ENCODE measurements at regions not wholly inside any gene's neighbourhood (a gene's known extent, or its start where the extent isn't known, plus 50 kb on each side); places are given as distances from the start of the nearest gene placed in this dataset.

GRCh38 chr14:94840467-94840866, 70.6 kb upstream of the GSC start:
- TF ChIP-seq, protein P1, sequence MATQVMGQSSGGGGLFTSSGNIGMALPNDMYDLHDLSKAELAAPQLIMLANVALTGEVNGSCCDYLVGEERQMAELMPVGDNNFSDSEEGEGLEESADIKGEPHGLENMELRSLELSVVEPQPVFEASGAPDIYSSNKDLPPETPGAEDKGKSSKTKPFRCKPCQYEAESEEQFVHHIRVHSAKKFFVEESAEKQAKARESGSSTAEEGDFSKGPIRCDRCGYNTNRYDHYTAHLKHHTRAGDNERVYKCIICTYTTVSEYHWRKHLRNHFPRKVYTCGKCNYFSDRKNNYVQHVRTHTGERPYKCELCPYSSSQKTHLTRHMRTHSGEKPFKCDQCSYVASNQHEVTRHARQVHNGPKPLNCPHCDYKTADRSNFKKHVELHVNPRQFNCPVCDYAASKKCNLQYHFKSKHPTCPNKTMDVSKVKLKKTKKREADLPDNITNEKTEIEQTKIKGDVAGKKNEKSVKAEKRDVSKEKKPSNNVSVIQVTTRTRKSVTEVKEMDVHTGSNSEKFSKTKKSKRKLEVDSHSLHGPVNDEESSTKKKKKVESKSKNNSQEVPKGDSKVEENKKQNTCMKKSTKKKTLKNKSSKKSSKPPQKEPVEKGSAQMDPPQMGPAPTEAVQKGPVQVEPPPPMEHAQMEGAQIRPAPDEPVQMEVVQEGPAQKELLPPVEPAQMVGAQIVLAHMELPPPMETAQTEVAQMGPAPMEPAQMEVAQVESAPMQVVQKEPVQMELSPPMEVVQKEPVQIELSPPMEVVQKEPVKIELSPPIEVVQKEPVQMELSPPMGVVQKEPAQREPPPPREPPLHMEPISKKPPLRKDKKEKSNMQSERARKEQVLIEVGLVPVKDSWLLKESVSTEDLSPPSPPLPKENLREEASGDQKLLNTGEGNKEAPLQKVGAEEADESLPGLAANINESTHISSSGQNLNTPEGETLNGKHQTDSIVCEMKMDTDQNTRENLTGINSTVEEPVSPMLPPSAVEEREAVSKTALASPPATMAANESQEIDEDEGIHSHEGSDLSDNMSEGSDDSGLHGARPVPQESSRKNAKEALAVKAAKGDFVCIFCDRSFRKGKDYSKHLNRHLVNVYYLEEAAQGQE (IDR thresholded peaks at IDR 0.05; ENCODE audit: unreplicated experiment): no peak
- TF ChIP-seq POLR2AphosphoS5 (IDR thresholded peaks at IDR 0.05; ENCODE audit: low read depth) (no peak), CTCF (conservative IDR thresholded peaks at IDR 0.05; ENCODE audit: low read depth in 2 of 2) (no peak), EZH2 (IDR thresholded peaks at IDR 0.05; ENCODE audit: low read depth, unreplicated experiment) (no peak), CREB1 (CRISPR knock-in tag; IDR thresholded peaks at IDR 0.05; ENCODE audit: low read depth) (no peak), JUNB (IDR thresholded peaks at IDR 0.05; ENCODE audit: unreplicated experiment) (no peak), EZH2phosphoT487 (IDR thresholded peaks at IDR 0.05; ENCODE audit: unreplicated experiment) (no peak), ZNF114 (CRISPR knock-in tag; IDR thresholded peaks at IDR 0.05) (no peak), STAT1 (IDR thresholded peaks at IDR 0.05; ENCODE audit: unreplicated experiment) (no peak), NANOG (IDR thresholded peaks at IDR 0.05; ENCODE audit: borderline replicate concordance) (no peak)
- TF ChIP-seq, protein P2, sequence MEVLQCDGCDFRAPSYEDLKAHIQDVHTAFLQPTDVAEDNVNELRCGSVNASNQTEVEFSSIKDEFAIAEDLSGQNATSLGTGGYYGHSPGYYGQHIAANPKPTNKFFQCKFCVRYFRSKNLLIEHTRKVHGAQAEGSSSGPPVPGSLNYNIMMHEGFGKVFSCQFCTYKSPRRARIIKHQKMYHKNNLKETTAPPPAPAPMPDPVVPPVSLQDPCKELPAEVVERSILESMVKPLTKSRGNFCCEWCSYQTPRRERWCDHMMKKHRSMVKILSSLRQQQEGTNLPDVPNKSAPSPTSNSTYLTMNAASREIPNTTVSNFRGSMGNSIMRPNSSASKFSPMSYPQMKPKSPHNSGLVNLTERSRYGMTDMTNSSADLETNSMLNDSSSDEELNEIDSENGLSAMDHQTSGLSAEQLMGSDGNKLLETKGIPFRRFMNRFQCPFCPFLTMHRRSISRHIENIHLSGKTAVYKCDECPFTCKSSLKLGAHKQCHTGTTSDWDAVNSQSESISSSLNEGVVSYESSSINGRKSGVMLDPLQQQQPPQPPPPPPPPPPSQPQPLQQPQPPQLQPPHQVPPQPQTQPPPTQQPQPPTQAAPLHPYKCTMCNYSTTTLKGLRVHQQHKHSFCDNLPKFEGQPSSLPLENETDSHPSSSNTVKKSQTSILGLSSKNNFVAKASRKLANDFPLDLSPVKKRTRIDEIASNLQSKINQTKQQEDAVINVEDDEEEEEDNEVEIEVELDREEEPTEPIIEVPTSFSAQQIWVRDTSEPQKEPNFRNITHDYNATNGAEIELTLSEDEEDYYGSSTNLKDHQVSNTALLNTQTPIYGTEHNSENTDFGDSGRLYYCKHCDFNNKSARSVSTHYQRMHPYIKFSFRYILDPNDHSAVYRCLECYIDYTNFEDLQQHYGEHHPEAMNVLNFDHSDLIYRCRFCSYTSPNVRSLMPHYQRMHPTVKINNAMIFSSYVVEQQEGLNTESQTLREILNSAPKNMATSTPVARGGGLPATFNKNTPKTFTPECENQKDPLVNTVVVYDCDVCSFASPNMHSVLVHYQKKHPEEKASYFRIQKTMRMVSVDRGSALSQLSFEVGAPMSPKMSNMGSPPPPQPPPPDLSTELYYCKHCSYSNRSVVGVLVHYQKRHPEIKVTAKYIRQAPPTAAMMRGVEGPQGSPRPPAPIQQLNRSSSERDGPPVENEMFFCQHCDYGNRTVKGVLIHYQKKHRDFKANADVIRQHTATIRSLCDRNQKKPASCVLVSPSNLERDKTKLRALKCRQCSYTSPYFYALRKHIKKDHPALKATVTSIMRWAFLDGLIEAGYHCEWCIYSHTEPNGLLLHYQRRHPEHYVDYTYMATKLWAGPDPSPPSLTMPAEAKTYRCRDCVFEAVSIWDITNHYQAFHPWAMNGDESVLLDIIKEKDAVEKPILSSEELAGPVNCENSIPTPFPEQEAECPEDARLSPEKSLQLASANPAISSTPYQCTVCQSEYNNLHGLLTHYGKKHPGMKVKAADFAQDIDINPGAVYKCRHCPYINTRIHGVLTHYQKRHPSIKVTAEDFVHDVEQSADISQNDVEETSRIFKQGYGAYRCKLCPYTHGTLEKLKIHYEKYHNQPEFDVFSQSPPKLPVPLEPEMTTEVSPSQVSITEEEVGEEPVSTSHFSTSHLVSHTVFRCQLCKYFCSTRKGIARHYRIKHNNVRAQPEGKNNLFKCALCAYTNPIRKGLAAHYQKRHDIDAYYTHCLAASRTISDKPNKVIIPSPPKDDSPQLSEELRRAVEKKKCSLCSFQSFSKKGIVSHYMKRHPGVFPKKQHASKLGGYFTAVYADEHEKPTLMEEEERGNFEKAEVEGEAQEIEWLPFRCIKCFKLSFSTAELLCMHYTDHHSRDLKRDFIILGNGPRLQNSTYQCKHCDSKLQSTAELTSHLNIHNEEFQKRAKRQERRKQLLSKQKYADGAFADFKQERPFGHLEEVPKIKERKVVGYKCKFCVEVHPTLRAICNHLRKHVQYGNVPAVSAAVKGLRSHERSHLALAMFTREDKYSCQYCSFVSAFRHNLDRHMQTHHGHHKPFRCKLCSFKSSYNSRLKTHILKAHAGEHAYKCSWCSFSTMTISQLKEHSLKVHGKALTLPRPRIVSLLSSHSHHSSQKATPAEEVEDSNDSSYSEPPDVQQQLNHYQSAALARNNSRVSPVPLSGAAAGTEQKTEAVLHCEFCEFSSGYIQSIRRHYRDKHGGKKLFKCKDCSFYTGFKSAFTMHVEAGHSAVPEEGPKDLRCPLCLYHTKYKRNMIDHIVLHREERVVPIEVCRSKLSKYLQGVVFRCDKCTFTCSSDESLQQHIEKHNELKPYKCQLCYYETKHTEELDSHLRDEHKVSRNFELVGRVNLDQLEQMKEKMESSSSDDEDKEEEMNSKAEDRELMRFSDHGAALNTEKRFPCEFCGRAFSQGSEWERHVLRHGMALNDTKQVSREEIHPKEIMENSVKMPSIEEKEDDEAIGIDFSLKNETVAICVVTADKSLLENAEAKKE (CRISPR knock-in tag; IDR thresholded peaks at IDR 0.05): no peak
